HUES48 (cell line): ENCODE measurements at regions not wholly inside any gene's neighbourhood (a gene's known extent, or its start where the extent isn't known, plus 50 kb on each side); places are given as distances from the start of the nearest gene placed in this dataset.

Experiments used
- H3K27ac ChIP-seq: one replicate; pipeline ENCODE4 v1.7.0; 2013; ENCODE audit warnings: low read depth, low read length, inconsistent platforms
- H3K27me3 ChIP-seq: 2 replicates; pipeline ENCODE4 v1.6.1; 2013; ENCODE audit warnings: mild to moderate bottlenecking, low read length; ENCODE audit not compliant: control insufficient read depth, insufficient read depth
- H3K36me3 ChIP-seq: 2 replicates; pipeline ENCODE4 v1.6.1; 2013; ENCODE audit warnings: low read length; ENCODE audit not compliant: control insufficient read depth, insufficient read depth
- H3K4me1 ChIP-seq: 2 replicates; pipeline ENCODE4 v1.6.1; 2013; ENCODE audit warnings: mild to moderate bottlenecking, low read length; ENCODE audit not compliant: control insufficient read depth, insufficient read depth
- H3K4me3 ChIP-seq: 2 replicates; pipeline ENCODE4 v1.5.1; 2013; ENCODE audit warnings: mild to moderate bottlenecking, low read depth, low read length
- H3K9ac ChIP-seq: 2 replicates; pipeline ENCODE4 v1.6.1; 2013; ENCODE audit warnings: mild to moderate bottlenecking, low read depth, low read length, moderate library complexity
- H3K9me3 ChIP-seq: 2 replicates; pipeline ENCODE4 v1.6.1; 2013; ENCODE audit warnings: low read length; ENCODE audit not compliant: control insufficient read depth, insufficient read depth

- H3K9ac ChIP-seq = no peak overlapping the region
- peaks cover 2% of the 10 kb centered on the region; the same call in 1 of the 2 replicates for H3K4me1 ChIP-seq
Measured at GRCh38 chr9:17846948-17847655, 268.2 kb downstream of the SH3GL2 start.

GRCh38 chr9:17847908-17848307, 269.0 kb downstream of the SH3GL2 start:
- H3K36me3 ChIP-seq = no peaks in the 10 kb centered on the region
- no peak overlapping the region for H3K4me3 ChIP-seq
- H3K27ac ChIP-seq = no peak overlapping the region
- no peaks in the 10 kb centered on the region for H3K27me3 ChIP-seq
- H3K4me1 ChIP-seq = peaks cover 6% of the 10 kb centered on the region; the same call in 1 of the 2 replicates
- H3K9me3 ChIP-seq = peaks cover 6% of the 10 kb centered on the region
- H3K9ac ChIP-seq = no peak overlapping the region

More at GRCh38 chr9:17846948-17847655, 268.2 kb downstream of the SH3GL2 start:
- Histone ChIP-seq H3K27me3 (no peaks in the 10 kb centered on the region), H3K9me3 (peaks cover 6% of the 10 kb centered on the region), H3K36me3 (no peaks in the 10 kb centered on the region), H3K4me3 (no peak overlapping the region), H3K27ac (no peak overlapping the region)

GRCh38 chr9:17852108-17852507, 273.2 kb downstream of the SH3GL2 start:
- Histone ChIP-seq H3K9ac (no peak overlapping the region), H3K27me3 (no peaks in the 10 kb centered on the region), H3K36me3 (no peaks in the 10 kb centered on the region), H3K4me1 (peaks cover 6% of the 10 kb centered on the region; the same call in 1 of the 2 replicates), H3K27ac (no peak overlapping the region), H3K4me3 (no peak overlapping the region), H3K9me3 (no peaks in the 10 kb centered on the region)

DNA sequence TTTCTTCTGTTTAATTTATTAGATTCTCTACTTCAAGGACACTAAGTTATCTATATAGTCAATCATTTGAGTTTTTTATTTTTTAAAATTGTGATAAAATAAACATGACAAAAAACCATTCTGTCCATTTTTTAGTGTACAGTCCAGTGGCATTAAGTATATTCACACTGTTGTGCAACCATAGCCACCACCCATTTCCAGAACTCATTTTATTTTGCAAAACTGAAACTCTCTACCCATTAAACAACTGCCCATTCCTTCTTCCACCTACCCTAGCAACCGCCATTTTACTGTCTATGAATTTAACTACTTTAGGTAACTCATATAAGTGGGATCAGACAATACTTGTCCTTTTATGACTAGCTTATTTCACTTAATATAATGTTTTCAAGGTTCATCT, 275.6 kb downstream of the SH3GL2 start:
- Histone ChIP-seq H3K36me3 (no peaks in the 10 kb centered on the region), H3K27me3 (no peaks in the 10 kb centered on the region), H3K9ac (no peak overlapping the region)

GRCh38 chr9:17856995-17857394, 278.1 kb downstream of the SH3GL2 start:
- Histone ChIP-seq H3K36me3 (no peaks in the 10 kb centered on the region), H3K9ac (no peak overlapping the region), H3K4me1 (peaks cover 5% of the 10 kb centered on the region; the same call in 1 of the 2 replicates), H3K27me3 (no peaks in the 10 kb centered on the region), H3K27ac (no peak overlapping the region), H3K9me3 (no peaks in the 10 kb centered on the region), H3K4me3 (no peak overlapping the region)

More for the DNA sequence above, 275.6 kb downstream of the SH3GL2 start:
- Histone ChIP-seq H3K4me1 (peaks cover 6% of the 10 kb centered on the region; the same call in 1 of the 2 replicates), H3K27ac (no peak overlapping the region), H3K9me3 (no peaks in the 10 kb centered on the region), H3K4me3 (no peak overlapping the region)

DNA sequence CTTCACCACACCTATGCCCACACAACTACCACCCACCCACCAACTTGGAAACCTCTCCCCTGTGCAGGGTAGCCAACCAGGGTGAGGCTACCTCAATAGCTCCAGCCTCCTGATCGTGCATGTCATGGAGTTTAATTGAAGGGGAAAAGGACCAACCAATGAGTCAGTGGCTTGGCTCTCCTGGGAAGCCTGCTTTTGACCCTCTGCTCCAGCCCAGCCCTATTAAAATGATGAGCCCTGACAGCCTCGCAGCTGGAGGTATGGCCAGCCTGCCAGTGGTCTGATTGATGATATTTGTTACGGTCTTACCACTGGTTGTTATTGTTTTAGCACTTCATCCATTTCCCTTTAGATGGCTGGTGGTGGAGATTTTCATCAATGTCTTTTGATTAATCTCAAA, 280.4 kb downstream of the SH3GL2 start:
- Histone ChIP-seq H3K4me3 (no peak overlapping the region), H3K27me3 (no peaks in the 10 kb centered on the region), H3K27ac (no peak overlapping the region), H3K36me3 (no peaks in the 10 kb centered on the region), H3K9me3 (no peaks in the 10 kb centered on the region), H3K4me1 (no peaks in the 10 kb centered on the region), H3K9ac (no peak overlapping the region)

- H3K4me1 ChIP-seq = no peaks in the 10 kb centered on the region
- no peak overlapping the region for H3K4me3 ChIP-seq
- H3K27me3 ChIP-seq = no peaks in the 10 kb centered on the region
- no peak overlapping the region for H3K27ac ChIP-seq
- H3K9ac ChIP-seq = no peak overlapping the region
- H3K36me3 ChIP-seq = no peaks in the 10 kb centered on the region
- H3K9me3 ChIP-seq = no peaks in the 10 kb centered on the region
Measured at GRCh38 chr9:17859987-17860386, 281.1 kb downstream of the SH3GL2 start.

GRCh38 chr9:17862101-17862500, 283.2 kb downstream of the SH3GL2 start:
- Histone ChIP-seq H3K4me1 (no peaks in the 10 kb centered on the region), H3K27ac (no peak overlapping the region), H3K9ac (no peak overlapping the region), H3K9me3 (no peaks in the 10 kb centered on the region), H3K36me3 (no peaks in the 10 kb centered on the region), H3K27me3 (no peaks in the 10 kb centered on the region), H3K4me3 (no peak overlapping the region)

DNA sequence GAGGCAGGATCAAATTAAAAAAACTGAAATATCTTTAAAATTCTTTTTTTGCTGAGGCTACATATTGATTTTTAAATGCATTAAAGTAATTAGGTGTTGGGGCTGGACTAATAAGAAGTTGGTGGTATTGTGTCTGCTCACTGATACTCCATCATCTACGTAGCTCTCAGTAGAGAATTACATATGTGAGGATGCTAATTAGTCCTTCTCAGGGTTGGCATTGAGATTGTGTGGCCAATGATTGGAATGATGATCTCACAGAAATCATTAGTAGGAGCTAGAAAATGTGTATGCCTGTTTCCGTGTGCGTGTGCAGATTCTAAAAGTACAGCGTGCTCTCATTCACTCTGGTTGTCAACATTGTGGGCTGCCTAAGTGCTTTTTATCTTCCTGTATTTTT, 283.8 kb downstream of the SH3GL2 start:
- no peaks in the 10 kb centered on the region for H3K9me3 ChIP-seq
- no peak overlapping the region for H3K4me3 ChIP-seq
- no peaks in the 10 kb centered on the region for H3K36me3 ChIP-seq
- no peaks in the 10 kb centered on the region for H3K4me1 ChIP-seq
- H3K27ac ChIP-seq = no peak overlapping the region
- no peak overlapping the region for H3K9ac ChIP-seq
- no peaks in the 10 kb centered on the region for H3K27me3 ChIP-seq

DNA sequence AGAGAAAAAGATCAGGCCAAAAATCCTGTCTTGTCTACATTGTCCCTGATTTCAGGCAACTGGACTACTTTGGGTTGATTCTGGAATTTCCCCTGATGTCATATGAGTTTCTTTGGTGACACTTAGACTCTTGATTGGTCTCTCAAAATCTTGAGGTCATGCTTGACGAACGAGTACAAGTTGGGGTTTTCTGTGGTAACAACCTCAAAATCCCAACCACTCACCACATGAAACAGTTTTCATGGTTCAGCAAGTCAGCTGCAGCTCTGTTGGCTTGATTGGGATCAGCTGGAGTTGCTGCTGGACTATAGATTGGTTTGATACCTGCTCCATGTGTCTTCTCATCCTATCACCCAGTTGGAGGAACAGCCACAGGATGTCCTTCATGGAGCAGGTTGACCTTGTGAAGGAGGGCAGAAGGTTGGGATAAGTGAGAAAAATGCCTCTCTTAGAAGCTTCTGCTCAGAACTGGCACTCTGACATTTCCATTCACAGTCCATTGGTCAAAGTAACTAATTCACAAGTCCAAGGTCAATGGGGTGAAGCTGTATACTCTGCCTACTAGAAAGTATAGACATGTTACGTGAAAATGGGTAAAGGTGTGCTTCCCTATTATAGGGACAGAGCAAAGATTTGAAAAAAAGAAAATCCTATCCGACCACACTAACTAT, 284.5 kb downstream of the SH3GL2 start:
- no peaks in the 10 kb centered on the region for H3K27me3 ChIP-seq
- no peak overlapping the region for H3K9ac ChIP-seq
- H3K36me3 ChIP-seq = no peaks in the 10 kb centered on the region
- no peaks in the 10 kb centered on the region for H3K9me3 ChIP-seq
- H3K4me1 ChIP-seq = no peaks in the 10 kb centered on the region
- no peak overlapping the region for H3K27ac ChIP-seq
- no peak overlapping the region for H3K4me3 ChIP-seq

DNA sequence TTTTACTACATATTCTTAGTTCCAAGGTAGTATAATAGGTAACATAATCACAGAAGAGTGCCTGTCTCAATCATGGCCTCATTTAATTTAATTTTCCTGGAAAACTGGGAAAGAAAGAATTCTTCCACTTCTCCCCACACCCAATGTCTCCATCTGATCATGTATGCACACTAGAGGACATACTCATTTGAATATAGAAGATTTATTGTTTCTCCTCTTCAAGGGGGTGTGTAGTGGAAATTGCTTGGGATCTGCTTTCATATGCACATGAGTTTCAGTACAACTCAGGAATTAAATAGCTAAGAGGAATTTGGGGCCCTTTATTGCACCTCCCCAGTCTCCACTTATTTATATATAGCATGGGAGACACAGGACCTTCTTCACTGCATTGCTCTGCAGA, 285.1 kb downstream of the SH3GL2 start:
- Histone ChIP-seq H3K9me3 (no peaks in the 10 kb centered on the region), H3K27me3 (no peaks in the 10 kb centered on the region), H3K36me3 (no peaks in the 10 kb centered on the region), H3K4me1 (no peaks in the 10 kb centered on the region), H3K9ac (no peak overlapping the region), H3K27ac (no peak overlapping the region), H3K4me3 (no peak overlapping the region)
